ENCODE measurements at regions not wholly inside any gene's neighbourhood (a gene's known extent, or its start where the extent isn't known, plus 50 kb on each side); places are given as distances from the start of the nearest gene placed in this dataset.
"Not testable (repeated sequence)": the region's sequence is repeated elsewhere in the genome, so short reads cannot be mapped to it uniquely, and the experiment has no call there.

DNA sequence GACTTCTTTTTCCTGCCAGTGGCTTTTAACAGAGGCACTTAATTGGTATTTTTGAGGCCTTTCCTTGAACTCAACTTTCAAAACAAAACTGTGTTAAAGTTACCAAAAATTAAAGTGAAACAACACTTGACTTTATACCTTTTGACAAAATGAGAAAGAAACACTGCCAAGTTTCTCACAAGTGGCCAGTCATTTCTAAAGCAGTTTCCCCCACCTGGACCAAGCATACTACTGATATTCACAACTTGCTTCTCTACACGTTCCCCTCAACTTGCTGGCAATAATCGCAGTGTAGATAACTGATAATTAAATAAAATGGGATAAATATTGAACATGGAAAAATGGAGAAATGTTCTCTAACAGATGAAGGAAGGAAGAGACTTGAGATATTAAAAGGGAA lies 135.7 kb downstream of the TLR4 start:
- no peaks in the 10 kb centered on the region for H3K4me1 ChIP-seq
- intact Hi-C loops (cut with DNase I): no loop called here
- no peak for DNase-seq
- H3K27ac ChIP-seq: no peak overlapping the region
- no peak overlapping the region for H3K4me3 ChIP-seq
- no peak for TF ChIP-seq CTCF (IDR thresholded peaks at IDR 0.05)
- TF ChIP-seq POLR2A (IDR thresholded peaks at IDR 0.05): no peak
- no peaks in the 10 kb centered on the region for H3K9me3 ChIP-seq
- 81 to 82% methylated on average over 2 of the region's 2 CpGs for WGBS, 2 donors
- peaks cover 0 to 4% (median 0%) of the 10 kb centered on the region in 4 donors for H3K27me3 ChIP-seq
- no peaks in the 10 kb centered on the region for H3K36me3 ChIP-seq

GRCh38 chr9:117851836-117852461 lies 147.7 kb downstream of the TLR4 start:
- H3K4me1 ChIP-seq; H3K9me3 ChIP-seq; H3K27me3 ChIP-seq; H3K4me3 ChIP-seq; DNase-seq; H3K36me3 ChIP-seq; H3K27ac ChIP-seq; intact Hi-C loops (cut with DNase I): not testable (repeated sequence)
- 100% methylated on average over 1 of the region's 38 CpGs; no CpG with 5 or more reads in 1 of the 2 donors for WGBS, 2 donors

- Histone ChIP-seq H3K4me3 (no peak overlapping the region), H3K27me3 (no peaks in the 10 kb centered on the region), H3K27ac (no peak overlapping the region), H3K36me3 (no peaks in the 10 kb centered on the region), H3K4me1 (no peaks in the 10 kb centered on the region), H3K9me3 (no peaks in the 10 kb centered on the region)
- TF ChIP-seq POLR2A (IDR thresholded peaks at IDR 0.05): no peak
- TF ChIP-seq CTCF (IDR thresholded peaks at IDR 0.05): no peak
- intact Hi-C loops (cut with DNase I): no loop called here
- 31 to 70% methylated on average over 4 of the region's 4 CpGs for WGBS, 2 donors
- DNase-seq: no peak
Observed at GRCh38 chr9:117858561-117858960, 154.4 kb downstream of the TLR4 start.

- Histone ChIP-seq H3K27me3 (no peaks in the 10 kb centered on the region), H3K9me3 (no peaks in the 10 kb centered on the region), H3K27ac (no peak overlapping the region), H3K4me3 (no peak overlapping the region), H3K4me1 (no peaks in the 10 kb centered on the region), H3K36me3 (no peaks in the 10 kb centered on the region)
- intact Hi-C loops (cut with DNase I): no loop called here
- WGBS, 2 donors: 74 to 84% methylated on average over 1 of the region's 1 CpG
- no peak for DNase-seq
- TF ChIP-seq POLR2A (IDR thresholded peaks at IDR 0.05) (no peak), CTCF (IDR thresholded peaks at IDR 0.05) (no peak)
Observed at GRCh38 chr9:117860849-117861248, 156.6 kb downstream of the TLR4 start.

DNA sequence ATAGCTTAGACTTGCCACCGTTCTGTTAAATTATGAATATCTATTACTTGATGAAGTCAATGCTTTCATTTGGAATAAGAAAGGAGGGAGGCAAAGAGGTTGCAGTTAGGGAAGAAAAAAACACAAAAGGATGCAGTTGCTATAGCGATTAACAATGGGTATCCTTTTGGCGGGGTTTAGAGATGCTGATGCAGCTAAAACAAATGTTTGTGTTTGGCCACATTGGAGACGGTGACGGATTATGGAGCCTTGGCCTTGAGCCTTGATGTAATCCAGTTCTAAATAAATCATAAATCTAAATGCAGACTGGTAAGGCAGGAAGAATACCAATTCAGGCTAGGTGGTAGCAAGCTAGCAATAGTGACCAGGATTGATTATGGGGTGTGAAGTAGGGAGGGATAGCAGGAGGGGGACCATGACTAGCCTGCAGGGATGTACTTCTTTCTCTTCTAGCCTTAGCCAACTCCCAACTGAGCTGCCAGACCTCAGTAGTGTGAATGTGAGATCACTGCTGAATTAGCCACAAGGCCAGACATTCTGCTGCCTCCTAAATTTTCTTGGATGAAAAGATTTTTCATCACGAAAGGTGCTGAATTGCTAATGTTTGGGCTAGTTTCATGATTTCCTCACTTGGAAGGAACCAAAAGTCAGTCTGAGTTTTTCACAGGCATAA lies 160.3 kb downstream of the TLR4 start:
- Histone ChIP-seq H3K4me3 (no peak overlapping the region), H3K4me1 (no peaks in the 10 kb centered on the region), H3K27me3 (no peaks in the 10 kb centered on the region), H3K36me3 (no peaks in the 10 kb centered on the region), H3K27ac (no peak overlapping the region), H3K9me3 (no peaks in the 10 kb centered on the region)
- intact Hi-C loops (cut with DNase I): no loop called here
- no peak for DNase-seq
- TF ChIP-seq POLR2A (IDR thresholded peaks at IDR 0.05): no peak
- TF ChIP-seq CTCF (IDR thresholded peaks at IDR 0.05): no peak
- WGBS, 2 donors: 48 to 50% methylated on average over 6 of the region's 6 CpGs
